ENCODE measurements at regions not wholly inside any gene's neighbourhood (a gene's known extent, or its start where the extent isn't known, plus 50 kb on each side); places are given as distances from the start of the nearest gene placed in this dataset.

GRCh38 chr9:27939186-27939585 is 365.9 kb upstream of the C9orf72 start:
- TF ChIP-seq POLR2A (IDR thresholded peaks at IDR 0.05; ENCODE audit: low read length) = no peak
- TF ChIP-seq GATA1 (IDR thresholded peaks at IDR 0.05; ENCODE audit: low read depth, low read length) = no peak

Data from erythroblast (primary cell).